ENCODE measurements at regions not wholly inside any gene's neighbourhood (a gene's known extent, or its start where the extent isn't known, plus 50 kb on each side); places are given as distances from the start of the nearest gene placed in this dataset.

- TF ChIP-seq CTCF (IDR thresholded peaks at IDR 0.05; ENCODE audit: low read depth, low read length) (no peak), MYC (IDR thresholded peaks at IDR 0.05; ENCODE audit: low read depth, low read length) (no peak), POLR2A (IDR thresholded peaks at IDR 0.05; ENCODE audit: extremely low read depth, insufficient read length) (no peak)
- TF ChIP-seq, protein P1, sequence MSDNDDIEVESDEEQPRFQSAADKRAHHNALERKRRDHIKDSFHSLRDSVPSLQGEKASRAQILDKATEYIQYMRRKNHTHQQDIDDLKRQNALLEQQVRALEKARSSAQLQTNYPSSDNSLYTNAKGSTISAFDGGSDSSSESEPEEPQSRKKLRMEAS (IDR thresholded peaks at IDR 0.05; ENCODE audit: low read depth, low read length), result no peak
These were observed 492.2 kb downstream of the CCSER2 start for GRCh38 chr10:84820596-84820995.
